ENCODE measurements at regions not wholly inside any gene's neighbourhood (a gene's known extent, or its start where the extent isn't known, plus 50 kb on each side); places are given as distances from the start of the nearest gene placed in this dataset.
"Not testable (repeated sequence)": the region's sequence is repeated elsewhere in the genome, so short reads cannot be mapped to it uniquely, and the experiment has no call there.

- DNase-seq: no peak
These were observed 66.6 kb downstream of the TNFAIP3 start for GRCh38 chr6:137933696-137934095.

DNA sequence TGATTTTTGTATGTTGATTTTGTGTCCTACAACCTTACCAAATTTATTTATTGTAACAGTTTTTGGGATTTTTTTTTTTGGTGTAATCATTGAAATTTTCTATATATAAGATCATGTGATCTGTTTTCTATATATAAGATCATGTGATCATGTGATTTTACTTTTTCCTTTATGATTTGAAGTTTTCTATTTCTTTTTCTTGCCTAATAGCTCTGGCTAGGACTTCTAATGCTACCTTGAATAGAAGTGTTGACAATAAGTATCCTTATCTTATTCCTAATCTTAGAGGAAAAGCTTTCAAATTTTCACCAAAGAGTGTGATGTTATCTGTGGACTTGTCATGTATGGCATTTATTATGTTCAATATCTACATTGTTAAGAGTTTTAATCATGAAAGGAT is 69.7 kb downstream of the TNFAIP3 start:
- DNase-seq: no peak

DNA sequence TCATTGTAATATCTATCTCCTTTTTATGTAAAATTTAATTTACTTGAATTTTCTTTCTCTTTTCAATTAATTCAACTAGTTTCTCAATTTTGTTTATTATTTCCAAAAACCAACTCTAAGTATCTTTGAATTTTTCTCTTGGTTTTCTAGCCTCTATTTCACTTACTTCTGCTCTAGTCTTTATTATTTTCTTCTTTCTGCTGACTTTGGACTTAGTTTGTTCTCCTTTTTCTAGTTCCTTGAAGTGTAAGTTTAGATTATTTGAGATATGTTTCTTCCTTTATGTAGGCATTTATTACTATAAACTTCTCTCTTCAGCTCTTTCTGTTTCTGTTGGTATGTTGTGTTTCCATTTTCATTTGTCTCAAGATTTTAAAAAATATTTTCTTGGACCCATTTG is 70.8 kb downstream of the TNFAIP3 start:
- DNase-seq: no peak

DNA sequence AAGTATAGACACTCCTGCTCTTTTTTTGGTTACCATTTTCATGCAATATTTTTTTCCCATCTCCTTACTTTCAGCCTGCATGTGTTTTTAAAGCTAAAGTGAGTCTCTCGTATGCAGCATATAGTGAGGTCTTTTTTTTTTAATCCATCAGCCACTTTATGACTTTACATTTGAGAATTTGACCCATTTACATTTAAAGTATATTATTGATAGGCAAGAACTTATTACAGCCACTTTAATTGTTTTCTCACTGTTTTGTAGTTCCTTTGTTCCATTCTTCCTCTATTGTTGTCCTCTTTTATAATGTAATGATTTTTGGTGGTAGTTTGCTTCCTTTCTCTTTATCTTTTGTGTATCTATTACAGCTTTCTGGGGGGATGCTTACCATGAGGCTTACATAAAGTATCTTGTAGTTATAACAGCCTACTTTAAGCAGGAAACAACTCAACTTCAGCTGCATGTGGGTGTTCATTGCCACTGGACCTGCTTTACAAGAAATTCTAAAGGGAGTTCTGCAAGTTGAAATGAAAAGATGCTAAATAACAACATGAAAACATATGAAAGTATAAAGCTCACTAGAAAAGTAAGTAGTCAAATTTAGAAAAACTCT is 71.8 kb downstream of the TNFAIP3 start:
- DNase-seq: no peak

GRCh38 chr6:137941995-137942394 is 74.9 kb downstream of the TNFAIP3 start:
- DNase-seq: no peak

- DNase-seq: no peak
These were observed 75.7 kb downstream of the TNFAIP3 start for GRCh38 chr6:137942736-137943135.

GRCh38 chr6:137944381-137944780 is 77.3 kb downstream of the TNFAIP3 start:
- not testable (repeated sequence) for DNase-seq

DNA sequence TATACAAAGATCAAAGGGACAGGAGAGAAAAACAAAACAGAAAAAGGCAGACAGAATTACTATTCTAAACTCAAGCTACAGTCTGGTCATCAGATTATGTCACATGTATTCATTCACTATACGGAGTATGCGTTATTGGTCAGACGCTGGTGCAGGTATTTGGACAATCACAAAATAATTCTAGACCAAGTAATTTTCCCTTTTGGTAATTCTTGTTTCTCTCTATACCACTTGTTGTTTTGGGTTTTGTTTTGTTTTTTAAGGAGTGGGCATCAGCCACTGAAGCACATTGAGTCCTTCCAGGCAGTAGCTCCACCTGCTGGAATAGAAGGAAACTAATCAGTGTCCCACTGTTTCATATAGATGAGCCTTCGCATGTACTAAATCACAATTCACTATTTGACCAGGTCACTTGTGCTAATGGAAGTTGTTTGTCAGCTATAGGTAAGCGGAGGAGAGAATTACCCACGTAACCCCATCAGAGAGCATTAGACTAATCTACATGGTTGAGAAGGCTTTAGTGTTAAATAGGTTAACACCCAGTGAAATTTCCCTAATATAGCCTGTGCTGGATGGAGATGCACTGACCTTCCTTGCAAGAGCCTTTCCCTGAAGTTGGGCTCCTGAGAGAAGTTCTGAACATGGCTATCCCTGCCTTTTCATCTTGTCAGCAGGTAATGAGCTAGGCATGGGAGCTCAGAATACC is 77.9 kb downstream of the TNFAIP3 start:
- peak; percentile 46 for DNase-seq

DNA sequence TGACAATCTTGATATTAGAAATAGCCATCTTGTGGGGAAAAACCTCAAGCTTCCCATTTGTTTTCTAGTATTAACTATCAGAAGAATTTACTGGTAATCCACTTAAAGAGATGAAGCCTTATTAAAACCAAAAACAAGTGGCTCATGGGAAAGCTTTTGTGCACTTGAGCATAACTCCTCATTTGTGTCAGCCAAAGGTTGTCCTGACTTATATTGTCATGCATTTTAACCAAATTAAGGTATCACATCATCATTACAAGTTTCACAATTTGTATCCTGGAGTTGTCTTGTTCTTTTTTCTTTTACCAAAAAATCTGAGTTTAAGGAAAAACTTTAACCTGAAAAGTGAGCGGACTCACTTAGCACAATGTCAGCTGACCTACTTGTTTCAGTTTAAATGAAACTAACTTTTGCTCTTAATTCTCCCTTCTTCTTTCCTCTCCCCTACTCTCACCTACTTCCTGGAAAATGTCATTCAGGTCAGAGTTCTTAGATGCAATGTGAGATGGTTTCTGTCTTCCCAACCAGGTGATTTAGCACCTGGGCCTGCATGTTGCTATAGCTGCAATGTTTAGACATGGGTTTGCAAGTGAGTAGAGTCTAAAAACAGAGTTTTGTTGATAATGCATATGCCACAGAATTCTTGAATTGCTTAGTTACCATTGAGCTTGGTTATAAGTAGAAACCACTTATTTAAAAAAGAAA is 82.8 kb downstream of the TNFAIP3 start:
- peak; percentile 40 for DNase-seq

DNA sequence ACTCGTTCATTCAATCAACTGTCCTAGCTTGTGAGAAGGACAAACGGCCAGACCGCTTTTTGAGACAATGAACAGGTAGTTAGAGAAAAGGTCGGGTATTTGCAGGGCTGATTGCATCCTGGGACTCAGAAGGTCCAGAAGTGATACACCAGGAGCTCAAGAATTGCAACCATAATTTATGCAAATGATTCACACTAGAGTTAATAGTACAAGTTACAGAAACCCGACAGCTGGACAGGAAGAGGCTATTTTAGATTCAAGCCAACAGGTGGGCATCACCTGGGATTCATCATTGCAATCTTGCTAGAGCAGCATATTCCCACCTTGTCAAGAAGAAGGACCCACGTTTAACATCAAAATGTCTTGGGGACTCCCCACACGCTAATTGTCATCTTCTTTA is 83.5 kb downstream of the TNFAIP3 start:
- peak; percentile 43 for DNase-seq

GRCh38 chr6:137951064-137951597 is 84.1 kb downstream of the TNFAIP3 start:
- no peak for DNase-seq

GRCh38 chr6:137952247-137952646 is 85.2 kb downstream of the TNFAIP3 start:
- no peak for DNase-seq

- DNase-seq: no peak
These were observed 86.7 kb downstream of the TNFAIP3 start for GRCh38 chr6:137953761-137954160.

- no peak for DNase-seq
These were observed 87.2 kb downstream of the TNFAIP3 start for GRCh38 chr6:137954253-137954652.

GRCh38 chr6:137956098-137956488 is 89.0 kb downstream of the TNFAIP3 start:
- DNase-seq: no peak

DNA sequence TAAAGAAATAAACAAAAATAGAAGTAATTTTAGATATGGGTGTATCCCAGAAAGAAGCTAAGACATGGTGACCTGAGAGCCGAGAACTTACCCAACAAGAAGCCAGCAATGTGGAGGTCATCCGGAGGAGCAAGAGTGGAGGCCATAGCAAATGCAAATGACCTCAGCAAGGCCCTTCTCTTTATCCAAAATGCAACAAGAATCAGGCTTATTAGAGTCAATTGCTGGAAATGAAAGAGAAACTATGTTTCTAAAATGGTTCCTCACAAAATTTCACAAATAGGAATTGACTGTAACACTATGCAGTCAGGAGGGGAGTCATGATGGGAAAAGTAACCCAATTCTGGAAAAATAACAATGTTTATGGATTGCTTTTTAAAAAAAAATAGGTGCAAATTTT is 90.4 kb downstream of the TNFAIP3 start:
- no peak for DNase-seq

GRCh38 chr6:137958811-137959565 is 91.9 kb downstream of the TNFAIP3 start:
- no peak for DNase-seq

DNA sequence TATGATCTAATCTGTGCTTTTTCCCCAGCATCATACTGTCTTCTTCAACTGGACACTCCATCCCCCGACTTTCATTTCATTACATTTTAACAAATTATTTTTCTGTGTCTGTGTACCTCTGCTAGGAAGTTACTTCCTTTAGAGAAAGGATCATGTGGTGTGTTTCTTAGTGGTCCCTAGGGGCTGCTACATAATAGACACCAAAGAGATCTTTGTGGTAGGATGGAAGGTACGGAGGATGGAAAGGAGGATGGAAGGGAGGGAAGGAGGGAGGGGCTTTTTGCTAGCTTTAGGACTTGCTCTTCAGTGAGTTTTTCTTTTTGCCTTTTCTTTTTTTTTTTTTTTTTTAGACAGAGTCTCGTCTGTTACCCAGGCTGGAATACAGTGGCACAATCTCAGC is 95.7 kb downstream of the TNFAIP3 start:
- no peak for DNase-seq

DNA sequence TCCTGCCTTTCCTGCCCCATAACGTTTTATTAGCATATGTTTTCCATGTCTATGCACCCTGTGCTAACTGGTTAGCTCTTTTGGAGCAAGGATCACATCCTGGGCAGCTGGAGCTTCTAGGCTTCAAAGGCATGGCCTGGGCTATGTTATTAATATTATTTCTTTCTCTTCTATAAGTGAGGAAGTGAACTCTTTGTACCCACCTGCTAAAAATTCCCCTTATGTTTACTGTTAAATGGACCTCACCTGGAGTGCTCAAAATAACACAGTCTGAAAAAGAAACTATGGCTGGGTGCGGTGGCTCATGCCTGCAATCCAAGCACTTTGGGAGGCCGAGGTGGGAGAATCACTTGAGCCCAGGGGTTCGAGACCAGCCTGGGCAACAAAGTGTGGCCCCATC is 97.8 kb downstream of the TNFAIP3 start:
- DNase-seq: no peak

GRCh38 chr6:137967689-137968454 is 100.8 kb downstream of the TNFAIP3 start:
- no peak for DNase-seq

DNA sequence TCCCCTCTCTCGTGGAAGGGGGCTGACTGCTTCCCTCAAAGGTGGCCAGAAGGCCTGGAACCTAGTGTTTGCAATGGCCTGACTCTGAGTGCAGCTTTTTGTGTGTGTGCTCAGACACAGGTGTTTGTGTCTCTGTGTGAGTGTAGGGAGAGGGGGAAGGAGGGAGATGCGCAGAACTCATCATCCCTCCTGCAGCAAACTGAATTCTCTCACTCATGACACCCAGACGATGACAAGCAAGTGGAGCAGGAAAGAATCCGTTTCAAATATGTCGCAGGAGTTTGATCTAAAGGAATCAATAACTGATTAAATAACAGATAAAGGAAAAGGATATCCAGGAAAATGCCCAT is 101.4 kb downstream of the TNFAIP3 start:
- DNase-seq: no peak

GRCh38 chr6:137968901-137969300 is 101.8 kb downstream of the TNFAIP3 start:
- no peak for DNase-seq

GRCh38 chr6:137969874-137970273 is 102.8 kb downstream of the TNFAIP3 start:
- DNase-seq: no peak

Data from NCI-H146 (cell line).